Activated T-cell treated with anti-CD3 and anti-CD28 coated beads, Interleukin-2, amount 50 U/mL, for 48 hours (primary cell): ENCODE measurements at regions not wholly inside any gene's neighbourhood (a gene's known extent, or its start where the extent isn't known, plus 50 kb on each side); places are given as distances from the start of the nearest gene placed in this dataset.
"Not testable (repeated sequence)": the region's sequence is repeated elsewhere in the genome, so short reads cannot be mapped to it uniquely, and the experiment has no call there.

ENCODE experiments used
- DNase-seq, 2 experiments: peaks; one replicate each; pipeline ENCODE4 v3.0.0-alpha.2; 2020

DNA sequence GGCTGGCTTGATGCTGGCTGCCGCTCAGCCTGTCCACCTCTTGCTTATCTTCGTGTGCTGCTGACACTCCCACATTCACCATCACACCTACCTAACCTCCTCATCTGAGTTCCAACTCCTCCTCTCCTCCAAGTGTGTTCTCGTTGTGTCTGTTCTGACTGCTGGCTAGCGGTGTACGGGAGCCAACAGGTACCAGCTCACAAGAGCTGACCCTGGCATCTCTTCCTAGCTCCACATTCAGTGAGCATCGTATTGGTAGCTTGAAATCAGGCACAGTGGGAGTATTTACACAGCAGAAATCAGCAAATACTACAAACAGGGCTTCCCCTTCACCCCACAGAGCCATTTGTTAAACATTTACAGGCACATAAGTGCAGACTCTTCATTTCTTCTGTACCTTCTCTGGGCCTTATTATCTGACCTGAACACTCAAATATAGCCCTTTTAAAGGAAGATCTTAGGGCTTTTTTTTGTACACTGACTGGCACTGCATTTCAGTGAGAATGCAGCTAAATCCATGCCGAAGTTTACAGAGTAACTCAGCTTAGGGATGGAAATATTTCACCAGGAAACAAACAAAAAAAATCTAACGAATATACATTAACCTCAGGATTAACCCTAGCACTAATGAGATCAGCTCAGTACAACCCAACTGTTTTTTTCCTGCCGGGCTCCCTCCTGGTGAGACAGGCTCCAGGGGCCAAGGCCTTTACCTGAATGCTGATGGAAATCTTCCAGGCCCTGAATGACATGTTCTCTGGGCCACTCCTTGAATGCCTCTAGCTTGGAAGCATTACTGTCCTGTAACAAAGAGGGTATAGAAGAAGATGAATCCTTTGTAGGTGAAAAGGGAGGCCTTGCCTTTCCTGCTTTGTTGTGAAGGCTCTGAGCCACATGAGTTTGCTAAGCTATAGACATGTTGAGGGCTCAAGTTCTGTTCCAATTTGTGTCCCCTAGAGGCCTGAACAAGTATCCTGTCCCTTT is 150.5 kb upstream of the LPP start:
- no peak for DNase-seq

DNA sequence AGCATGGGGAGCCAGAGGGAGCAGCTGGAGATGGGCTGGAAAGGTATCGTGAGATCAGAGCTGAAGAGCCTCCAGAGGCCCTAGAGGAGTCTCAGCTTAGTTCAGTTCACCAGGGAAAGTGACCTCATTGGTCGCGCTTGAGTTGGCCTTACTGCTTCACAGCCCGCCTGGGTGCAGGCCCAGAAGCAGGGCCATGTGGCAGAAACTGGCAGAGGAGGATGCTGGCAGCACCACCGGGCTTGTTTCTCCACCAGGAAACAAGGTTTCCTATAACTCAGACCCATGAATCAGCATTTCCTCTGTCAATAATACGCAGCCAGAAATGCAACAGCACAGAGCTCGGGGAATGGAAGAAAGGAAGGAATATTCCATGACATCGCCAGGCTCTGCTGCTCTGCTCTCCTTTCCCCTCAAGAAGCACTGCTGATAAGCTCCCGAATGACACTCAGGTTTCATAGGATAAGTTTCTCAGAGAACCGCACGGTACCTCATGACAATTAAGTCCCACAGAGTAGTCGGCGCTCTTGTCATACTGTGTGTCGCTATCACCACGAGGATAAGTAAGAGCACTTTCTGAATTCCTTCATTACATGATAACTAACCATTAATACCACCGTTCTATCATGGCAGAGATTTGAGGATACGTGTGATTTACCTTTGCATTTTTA is 147.1 kb upstream of the LPP start:
- DNase-seq = no peak

DNA sequence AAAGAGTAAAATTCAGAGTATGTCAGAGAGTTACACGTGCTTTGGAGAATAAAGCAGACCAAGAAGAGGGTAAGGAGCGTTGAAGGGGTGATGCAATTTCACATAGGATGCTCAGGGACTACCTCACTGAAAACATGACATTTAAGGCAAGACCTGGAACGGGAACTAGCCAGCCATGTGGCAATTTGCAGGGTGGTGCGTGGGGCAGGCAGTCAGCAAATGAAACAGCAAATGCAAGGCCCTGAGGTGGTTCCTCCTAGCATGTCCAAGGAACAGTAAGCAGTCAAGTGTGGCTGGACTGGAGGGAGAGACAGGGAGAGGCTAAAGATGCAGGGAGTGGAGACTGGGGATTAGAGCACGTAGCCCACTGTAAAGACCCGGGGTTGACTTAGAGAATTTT is 146.1 kb upstream of the LPP start:
- DNase-seq = no peak

DNA sequence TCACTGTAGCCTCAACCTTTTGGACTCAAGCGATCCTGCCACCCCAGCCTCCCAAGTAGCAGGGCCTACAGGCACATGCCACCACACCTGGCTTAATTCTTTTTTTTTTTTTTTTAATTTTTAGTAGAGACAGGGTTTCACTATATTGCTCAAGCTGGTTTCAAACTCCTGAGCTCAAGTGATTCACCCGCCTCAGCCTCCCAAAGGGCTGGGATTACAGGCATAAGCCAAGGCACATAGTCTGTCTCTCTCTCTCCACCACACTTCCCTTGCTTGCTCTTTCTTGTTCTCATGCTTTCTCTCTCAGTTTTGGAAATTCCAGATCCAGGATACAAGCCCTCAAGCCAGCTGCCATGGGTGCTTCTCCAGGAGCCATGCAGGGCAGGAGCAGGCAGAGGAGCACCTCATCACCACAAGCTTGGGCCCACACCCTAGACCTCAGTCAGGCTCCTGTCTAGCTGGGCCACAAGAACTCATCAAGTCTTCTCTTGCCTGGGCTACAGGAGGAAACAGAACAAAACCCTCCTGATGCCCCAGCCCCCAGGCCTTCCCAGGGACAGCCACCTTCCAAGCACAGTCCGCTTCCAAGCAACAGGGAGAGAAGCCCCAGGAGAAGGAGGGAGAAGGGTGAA is 145.3 kb upstream of the LPP start:
- DNase-seq = no peak

DNA sequence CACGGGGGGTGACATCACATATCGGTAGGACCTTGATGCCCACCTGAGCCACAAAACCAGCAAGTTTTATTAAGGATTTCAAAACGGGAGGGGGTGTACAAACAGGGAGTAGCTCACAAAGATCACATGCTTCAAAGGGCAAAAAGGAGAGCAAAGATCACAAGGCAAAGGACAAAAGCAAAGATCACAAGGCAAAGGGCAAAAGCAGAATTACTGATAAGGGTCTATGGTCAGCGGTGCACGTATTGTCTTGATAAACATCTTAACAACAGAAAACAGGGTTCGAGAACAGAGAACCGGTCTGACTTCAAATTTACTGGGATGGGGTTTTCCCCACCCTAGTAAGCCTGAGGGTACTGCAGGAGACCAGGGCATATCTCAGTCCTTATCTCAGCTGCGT is 143.5 kb upstream of the LPP start:
- no peak for DNase-seq

DNA sequence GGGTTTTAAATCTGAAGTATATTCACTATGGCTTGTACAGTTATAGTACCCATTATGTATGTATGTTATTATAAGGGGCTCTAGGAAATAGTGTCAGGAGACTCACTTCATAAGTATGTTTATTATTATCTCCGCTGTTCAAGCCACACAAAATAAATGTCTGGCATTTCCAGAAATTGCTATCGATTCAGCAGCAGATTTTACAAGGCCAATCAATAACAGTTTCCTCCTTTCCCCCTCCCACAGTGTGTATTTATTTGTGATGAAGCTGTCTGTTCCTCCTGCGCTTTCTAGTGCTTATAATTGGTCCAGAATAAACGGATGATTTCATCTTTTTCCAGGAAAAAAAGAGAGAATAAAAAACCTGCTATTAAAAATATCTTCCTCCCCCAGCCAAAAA is 134.2 kb upstream of the LPP start:
- DNase-seq = no peak

DNA sequence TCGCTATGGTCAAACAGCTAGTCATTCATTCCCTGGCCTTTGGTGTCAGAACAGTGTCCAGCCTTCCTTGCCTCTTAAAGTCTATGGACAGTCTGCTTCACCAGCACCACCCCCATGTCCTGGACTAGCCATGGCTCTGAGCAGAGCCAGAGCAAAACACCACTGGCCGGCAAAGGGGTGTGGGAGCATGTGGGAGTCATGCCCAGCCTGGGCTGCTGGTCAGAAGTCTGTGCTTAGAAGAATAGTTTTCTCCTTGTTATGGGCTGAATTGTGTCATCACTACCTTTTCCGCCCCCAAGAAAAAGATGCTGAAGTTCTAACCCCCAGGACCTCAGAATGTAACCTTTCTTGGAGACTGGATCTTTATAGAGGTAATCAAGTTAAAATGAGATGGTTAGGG is 132.9 kb upstream of the LPP start:
- DNase-seq = no peak

DNA sequence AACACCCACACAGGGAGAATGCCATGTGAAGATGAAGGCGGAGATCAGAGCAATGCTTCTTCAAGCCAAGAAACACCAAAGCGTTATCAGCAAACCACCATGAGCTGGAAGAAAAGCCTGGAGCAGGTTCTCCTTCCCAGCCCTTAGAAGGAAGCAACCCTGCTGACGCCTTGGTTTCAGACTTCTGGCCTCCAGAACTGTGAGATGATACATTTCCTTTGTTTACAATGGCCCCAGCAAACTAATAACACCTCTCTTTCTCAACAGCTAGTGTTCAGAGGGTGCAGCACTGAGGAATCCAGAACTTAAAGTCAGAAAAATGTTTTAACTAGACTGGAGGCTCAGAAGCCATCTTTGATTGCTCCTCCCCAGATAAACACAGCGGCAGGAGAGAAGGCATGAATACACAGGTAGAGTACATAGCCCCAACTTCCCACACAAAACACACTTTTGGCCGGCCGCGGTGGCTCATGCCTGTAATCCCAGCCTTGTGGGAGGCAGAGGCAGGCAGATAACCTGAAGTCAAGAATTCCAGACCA is 132.4 kb upstream of the LPP start:
- DNase-seq = no peak

DNA sequence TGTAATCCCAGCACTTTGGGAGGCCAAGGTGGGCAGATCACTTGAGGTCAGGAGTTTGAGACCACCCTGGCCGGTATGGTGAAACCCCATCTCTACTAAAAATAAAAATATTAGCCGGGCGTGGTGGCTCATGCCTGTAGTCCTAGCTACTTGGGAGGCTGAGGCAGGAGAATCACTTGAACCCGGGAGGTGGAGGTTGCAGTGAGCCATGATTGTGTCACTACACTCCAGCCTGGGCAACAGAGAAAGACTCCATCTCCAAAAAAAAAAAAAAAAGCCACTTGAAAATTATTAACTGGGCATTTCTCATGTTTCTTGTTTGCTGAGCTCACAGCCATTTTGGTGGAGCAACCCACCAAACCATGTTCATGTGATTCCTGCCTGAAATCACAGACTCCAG is 131.1 kb upstream of the LPP start:
- DNase-seq = not testable (repeated sequence)

DNA sequence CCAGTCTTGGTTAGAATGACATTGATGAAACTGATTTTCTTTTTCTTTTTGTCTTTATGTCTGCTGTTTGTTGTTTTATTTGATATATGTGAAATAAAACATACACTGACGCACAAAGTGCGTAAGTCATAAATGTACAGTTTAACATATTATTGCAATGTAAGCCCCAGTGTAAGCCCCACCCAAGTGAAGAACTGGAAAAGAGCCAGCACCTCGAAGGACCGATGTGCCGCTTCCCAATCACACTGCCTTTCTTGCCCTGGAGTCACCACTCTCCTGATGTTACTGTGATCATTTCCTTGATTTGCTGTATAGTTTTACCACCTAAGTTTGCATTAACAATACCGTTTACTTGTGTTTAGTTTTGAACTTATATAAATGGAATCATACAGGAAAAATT is 128.4 kb upstream of the LPP start:
- no peak for DNase-seq

DNA sequence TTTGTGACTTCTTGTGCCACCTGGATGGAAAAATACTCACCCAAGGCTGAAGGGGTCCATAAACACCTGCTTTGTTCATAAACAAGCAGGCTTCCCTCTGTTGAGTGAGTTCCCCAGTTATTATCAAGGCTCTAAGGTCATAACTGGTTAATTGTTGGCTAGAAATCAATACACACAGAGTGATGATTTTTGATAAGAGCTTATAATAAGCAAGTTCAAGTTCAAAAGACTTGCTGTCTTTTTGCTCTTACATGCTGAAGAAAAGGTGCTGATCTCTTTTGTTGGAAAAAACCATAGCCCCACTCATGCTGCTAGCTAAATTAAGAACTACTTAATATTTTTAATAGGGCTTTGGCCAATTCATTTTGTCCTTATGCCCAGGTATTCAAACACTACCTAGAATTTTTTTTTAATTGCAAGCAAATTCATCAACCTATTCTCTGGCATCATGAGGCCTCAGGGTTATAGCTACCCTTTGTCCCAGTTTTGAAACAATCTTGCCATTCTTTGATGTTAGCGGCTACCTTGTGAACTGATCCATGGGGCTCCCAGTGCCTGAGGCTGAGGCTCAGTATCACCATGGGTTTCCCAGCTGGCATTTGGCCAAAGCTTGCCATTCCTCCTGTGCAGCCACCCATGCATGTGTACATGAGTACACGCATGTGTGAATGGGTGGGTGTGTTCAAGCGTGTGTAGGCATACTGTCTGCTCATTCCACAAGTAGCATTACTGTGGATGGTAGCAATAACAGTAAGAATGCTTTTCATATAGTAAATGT is 127.6 kb upstream of the LPP start:
- DNase-seq = no peak

DNA sequence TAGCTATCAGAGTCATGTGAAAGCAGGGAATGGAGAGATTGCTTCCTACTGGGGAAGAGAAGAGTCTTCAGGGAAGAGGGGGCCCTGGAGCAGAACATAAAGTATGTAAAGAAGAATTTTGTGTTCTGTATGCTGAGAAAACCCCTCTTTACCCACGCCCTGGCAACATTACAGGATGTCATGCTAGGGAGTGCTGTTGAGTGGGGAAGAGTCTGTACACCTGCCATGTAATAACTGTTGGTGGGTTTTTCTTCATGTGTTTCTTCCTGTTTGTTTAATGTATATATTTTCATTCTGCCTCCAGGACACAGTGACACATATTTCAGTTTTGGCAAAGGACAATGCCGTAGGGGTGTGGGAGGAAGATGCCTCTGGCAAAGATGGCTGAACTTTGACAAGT is 122.8 kb upstream of the LPP start:
- DNase-seq = no peak

DNA sequence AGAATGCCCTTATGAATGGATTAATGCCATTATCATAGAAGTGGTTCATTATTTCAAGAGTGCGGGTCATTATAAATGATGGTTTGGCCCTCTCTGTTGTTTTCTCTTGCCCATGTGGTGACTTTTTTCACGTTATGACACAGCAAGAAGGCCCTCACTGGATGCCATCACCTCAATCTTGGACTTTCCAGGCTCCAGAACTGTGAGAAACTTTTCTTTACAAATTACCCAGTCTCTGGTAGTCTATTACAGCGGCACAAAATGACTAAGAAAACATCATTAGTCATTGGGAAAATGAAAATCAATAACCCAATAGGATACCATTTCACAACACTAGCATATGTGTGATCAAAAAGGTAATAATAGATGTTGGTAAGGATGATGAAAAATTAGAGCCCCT is 119.0 kb upstream of the LPP start:
- no peak for DNase-seq

DNA sequence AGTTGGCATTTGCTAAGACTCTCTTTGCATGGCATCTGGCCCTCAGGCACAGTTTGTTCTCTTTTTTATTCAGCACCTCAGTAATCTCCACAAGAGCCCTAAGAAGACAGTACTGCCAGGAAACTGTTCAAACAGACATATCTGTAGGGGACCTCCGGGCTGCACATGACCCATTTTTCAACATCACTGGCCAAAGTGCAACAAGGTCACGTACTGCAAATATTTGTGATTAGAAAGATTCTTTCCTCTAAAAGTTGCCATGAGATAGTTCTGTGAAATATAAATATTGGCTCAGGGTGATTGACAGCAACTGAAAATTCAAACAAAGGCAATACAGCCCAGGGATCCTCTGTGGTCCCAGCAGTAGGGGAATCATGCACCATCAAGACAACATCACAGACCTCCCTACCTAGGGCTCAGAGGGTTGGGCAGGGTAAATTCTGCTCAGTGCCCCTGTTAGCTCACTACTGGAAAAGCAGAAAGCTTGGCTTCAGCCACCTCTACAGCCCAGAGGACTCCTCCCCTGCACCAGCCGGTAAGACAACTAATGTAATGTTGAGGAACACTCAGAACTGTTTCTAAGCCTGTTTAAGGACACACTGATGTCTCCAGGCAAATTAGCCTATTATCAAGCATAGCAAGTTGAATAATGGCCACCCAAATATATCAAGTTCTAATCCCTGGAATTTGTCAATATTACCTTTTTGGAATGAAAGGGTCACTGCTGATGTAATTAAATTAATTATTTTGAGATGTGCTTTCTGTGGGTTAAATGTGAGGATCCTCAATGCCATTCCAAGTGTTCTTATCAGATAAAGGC is 117.4 kb upstream of the LPP start:
- no peak for DNase-seq

DNA sequence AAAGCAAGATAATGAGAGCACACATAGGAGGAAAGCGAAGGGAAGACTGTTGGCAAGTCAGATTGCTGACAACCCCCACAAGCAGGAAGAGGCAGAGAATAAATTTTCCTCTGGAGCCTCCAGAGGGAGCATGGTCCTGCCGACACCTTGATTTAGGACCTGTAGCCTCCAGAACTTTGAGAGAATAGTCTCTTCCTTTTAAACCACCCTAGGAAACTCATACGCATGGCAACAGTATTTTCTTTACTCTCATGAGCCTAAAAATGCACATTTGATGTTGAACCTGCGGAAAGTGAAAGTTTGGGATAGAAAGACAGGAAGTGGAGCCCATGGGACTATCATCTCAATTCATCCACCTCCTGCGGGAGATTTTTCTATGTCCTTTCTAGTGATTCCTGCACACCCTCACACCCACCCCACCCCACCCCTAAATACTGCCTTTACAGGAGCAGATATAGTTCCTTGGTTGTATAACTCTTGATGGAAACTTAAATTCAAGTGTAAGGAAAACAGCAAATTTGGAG is 116.7 kb upstream of the LPP start:
- DNase-seq = no peak

DNA sequence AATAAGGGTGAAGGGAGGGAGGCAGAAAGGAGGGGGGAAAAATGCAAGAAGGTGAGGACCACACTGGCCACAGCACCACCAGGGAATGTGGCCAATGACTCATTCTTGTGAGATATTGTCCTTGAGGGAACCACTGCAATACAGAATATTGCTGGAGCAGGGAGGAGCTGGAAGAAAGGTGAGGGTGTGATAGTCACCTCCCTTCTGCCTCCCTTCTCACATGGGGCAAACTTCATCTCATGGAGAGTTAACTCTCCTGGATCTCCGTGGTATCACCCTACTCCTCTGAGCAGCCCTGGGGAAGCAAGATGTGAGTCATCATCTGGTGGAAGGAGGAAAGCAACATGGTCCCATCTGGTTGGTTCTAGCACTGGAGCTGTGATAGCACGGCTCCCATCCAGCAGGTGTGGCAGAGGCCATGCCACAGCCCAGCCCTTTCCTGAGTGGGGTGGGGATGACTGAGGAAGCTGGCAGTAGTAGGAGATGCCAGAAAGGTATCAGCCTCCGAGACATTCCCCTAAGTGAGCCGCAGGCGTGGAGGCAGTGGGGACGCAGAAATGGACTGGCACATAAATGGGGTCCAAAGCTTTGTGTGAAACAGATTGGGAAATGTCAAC is 115.9 kb upstream of the LPP start:
- no peak for DNase-seq

DNA sequence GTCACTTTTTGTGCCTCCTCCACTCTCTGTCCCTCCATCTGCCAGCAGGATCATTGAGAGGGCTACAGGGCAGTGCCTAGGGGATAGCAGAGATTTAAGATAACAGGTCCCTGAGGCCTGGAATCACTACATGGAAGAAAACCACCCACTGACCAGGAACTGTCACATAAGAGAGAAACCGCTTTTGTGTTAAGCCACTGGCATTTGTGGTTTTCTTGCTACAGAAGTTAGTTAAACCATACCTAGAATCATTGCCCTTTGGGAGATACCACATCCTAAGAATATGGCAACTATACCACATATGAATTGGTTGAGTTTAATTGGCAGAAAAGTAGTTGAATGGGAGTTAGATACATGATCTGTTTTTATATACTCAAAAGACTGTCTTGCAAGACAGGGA is 112.8 kb upstream of the LPP start:
- DNase-seq = no peak

DNA sequence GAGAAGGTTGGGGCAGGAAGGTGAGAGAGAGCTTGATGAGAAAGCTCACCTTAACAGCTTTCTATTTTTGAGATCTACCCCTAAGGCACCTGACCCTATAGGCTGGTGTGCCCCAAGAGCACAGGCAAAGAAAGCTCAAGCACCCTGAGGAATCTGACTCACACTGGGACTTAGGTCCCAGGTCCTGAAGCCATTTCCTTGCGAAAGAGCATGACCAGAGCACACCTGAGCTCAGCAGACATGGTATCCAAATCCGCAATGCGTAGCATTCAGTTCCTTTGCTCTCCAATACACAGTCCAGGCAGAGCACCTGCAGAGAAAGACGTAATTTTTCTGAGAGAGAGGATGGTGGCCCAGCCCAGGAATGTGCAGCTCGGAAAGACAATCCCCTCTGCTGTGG is 112.1 kb upstream of the LPP start:
- DNase-seq = no peak

DNA sequence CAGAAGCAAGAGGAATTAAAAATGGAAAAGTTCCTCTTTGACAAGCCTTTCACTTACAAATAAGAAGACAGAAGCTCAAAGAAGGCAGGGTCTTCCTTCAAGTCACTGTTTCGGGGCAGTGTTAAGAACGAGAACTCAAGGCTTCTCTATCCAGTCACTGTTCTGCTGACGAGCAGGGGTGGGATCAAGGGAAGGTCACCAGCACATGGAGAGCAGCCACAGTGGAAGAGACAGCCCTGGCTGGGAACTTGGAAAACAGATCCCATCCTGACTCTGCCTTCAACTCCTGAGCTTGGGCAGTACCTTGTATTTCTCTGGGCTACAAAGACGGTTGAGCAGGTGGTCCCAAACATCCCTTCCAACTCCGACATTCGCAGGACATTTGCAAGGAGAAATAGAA is 111.5 kb upstream of the LPP start:
- no peak for DNase-seq

DNA sequence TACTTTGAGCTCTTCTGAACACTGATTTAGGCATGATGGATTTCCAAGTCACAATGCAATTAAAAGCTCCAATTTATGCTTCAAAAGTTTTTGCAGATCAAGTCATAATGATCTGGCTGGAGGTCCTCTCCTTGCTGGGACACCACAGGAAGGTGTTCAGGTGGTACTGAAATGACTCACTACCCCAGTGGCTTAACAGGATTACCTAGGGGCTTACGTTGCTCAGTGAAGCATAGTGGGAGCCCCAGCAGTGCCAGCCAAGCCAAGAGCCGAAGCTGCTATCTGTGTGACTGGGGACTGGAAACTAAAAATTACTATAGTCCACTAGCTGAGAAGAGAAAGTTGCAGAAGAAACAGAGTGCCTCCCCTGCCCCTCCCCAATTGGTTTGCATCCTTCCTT is 110.1 kb upstream of the LPP start:
- no peak for DNase-seq

DNA sequence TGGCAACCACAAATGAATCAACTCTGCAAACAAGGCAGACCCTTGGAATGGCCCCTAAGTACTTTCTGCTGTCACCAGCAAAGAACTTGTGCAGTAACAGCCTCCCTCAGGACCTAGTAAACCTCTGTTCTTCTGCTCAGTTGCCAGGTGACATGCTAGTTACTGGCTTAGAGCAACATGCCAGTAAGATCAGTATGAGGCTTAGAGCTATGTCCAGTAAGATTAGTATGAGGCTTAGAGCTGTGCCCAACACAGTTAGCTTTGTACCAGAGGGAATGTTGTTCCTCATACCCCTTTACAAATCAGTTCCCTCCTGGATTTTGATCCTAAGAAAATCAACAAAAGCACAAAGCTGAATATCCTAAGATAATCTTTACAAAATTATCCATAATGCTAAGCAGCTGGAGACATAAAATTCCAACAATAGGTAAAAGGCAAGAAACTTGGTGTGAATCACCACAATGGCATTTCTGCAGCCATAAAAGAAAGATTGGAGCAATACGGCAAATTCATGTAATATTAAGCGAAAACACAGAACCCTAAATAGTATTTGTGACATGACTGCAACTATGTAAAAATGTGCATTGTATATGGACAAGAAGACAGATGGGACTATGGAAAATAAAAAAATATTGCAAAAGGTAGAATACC is 107.3 kb upstream of the LPP start:
- no peak for DNase-seq
